ENCODE measurements at regions not wholly inside any gene's neighbourhood (a gene's known extent, or its start where the extent isn't known, plus 50 kb on each side); places are given as distances from the start of the nearest gene placed in this dataset.
"Not testable (repeated sequence)": the region's sequence is repeated elsewhere in the genome, so short reads cannot be mapped to it uniquely, and the experiment has no call there.

GRCh38 chr17:30718099-30718447 is 106.4 kb downstream of the CRLF3 start:
- TF ChIP-seq CTCF, POLR2A (IDR thresholded peaks at IDR 0.05): not testable (repeated sequence)
